ENCODE measurements at regions not wholly inside any gene's neighbourhood (a gene's known extent, or its start where the extent isn't known, plus 50 kb on each side); places are given as distances from the start of the nearest gene placed in this dataset.
A peak's percentile ranks its signal among the peaks of the same experiment; 100 is the strongest.

DNA sequence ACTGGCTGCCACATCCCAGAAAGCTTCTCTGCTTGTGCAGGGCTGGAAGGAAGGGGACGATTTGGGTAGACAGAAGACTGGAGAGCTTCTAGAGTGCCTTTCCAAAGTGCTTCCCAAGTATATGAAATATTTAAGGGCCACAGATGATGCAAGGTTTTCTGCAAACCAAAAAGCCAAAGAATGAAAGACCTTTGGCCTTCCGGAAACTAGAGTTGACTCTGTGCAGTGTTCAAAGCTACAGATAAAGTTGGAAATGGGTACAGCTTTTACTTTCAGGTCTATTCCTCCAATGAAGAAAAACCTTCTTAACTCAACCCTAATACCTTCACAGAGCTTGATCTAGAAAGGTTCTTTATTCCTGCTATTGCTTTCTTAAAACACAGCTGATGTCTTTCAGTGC is 253.0 kb upstream of the KLHL29 start:
- no peak overlapping the region for H3K4me3 ChIP-seq (ENCODE audit: low read depth, low read length)
- DNase-seq (ENCODE audit: low read depth) = no peak
- TF ChIP-seq, protein P1, sequence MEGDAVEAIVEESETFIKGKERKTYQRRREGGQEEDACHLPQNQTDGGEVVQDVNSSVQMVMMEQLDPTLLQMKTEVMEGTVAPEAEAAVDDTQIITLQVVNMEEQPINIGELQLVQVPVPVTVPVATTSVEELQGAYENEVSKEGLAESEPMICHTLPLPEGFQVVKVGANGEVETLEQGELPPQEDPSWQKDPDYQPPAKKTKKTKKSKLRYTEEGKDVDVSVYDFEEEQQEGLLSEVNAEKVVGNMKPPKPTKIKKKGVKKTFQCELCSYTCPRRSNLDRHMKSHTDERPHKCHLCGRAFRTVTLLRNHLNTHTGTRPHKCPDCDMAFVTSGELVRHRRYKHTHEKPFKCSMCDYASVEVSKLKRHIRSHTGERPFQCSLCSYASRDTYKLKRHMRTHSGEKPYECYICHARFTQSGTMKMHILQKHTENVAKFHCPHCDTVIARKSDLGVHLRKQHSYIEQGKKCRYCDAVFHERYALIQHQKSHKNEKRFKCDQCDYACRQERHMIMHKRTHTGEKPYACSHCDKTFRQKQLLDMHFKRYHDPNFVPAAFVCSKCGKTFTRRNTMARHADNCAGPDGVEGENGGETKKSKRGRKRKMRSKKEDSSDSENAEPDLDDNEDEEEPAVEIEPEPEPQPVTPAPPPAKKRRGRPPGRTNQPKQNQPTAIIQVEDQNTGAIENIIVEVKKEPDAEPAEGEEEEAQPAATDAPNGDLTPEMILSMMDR (IDR thresholded peaks at IDR 0.05; ENCODE audit: insufficient read depth, low read length) = no peak

DNA sequence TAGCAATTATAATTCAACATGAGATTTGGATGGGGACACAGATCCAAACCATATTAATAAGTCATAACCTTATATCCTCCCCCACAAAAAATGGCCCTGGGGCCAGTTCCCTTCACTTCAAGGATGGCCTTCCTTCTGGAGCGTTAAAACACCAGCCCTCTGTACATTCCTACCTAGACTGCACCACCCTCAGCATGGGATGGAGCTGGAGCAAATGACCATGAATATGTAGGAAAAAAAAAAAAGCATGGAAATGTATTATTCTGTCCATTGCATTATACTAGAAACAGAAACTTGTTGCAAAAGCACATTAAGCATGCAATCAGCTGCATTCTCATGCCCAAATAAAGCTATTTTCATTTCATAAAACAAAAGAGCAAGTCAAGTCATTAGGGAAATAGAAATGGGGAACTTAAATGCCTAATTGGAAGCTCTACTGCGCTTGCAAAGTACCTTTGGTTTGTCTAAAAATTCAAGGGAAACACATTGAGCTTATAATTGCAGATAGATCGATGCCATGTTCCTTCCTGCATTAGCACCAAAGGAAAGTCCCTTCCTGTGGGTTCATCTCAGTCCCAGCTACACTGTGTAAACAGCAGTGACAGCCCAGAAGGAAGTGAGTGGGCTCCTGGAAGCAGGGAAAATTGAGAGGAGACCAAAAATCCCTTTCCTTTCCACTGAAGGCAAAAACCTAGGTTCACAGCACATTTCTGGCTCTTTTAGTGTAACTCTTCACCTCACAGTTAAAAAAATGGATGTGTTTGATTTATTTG is 252.0 kb upstream of the KLHL29 start:
- TF ChIP-seq, protein P1 (IDR thresholded peaks at IDR 0.05; ENCODE audit: insufficient read depth, low read length) = no peak
- H3K4me3 ChIP-seq (ENCODE audit: low read depth, low read length) = no peak overlapping the region
- no peak for DNase-seq (ENCODE audit: low read depth)

DNA sequence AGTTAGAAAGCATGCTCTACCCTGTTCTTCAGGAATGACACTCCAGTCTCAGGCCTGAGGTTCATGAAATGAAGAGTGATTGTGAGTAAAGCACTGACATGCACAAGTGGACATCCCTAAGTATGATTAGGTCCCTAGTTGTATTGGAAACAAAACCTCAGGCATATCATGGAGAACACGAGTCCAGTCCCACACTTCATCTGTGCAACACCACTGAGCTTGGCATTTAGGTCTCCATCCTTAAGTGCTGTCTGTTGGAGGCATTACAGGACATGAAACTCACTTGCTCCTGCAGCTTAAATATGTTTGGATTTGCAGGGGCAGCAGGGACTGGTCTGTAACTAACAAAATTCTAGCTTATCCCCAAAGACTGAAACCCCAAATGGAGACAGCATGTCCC is 250.3 kb upstream of the KLHL29 start:
- DNase-seq (ENCODE audit: low read depth) = no peak
- H3K4me3 ChIP-seq (ENCODE audit: low read depth, low read length) = no peak overlapping the region
- TF ChIP-seq, protein P1 (IDR thresholded peaks at IDR 0.05; ENCODE audit: insufficient read depth, low read length) = no peak

DNA sequence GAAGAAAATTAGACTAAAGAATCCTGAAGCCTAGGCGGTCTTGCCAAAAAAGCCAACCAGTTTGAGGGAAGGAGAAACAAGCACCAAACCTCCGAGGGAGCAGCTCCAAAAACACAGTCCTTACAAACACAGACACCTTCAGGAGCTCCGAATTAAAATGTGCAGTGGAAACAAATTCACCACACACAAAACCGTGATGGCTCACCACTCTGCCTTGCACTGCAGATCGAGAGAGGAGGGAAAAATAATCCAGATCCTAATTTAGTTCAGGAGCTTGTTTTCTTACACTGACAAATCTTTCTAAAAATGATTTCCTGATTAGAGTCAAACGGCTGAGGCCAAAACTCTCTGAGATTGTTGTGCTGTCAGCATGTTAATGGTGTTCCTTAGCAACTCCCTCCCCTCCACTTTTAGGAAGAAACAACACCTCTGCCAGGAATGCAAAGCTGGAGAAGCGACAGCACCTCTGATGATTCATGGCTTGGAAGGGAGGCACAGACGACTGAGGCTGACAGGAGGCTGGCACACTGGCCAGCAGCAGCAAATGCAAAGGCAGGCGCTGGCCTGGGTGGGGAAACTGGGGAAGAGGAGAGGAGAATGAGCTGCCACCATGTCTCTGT is 249.4 kb upstream of the KLHL29 start:
- TF ChIP-seq, protein P1 (IDR thresholded peaks at IDR 0.05; ENCODE audit: insufficient read depth, low read length) = no peak
- DNase-seq (ENCODE audit: low read depth) = peak; percentile 2
- no peak overlapping the region for H3K4me3 ChIP-seq (ENCODE audit: low read depth, low read length)

DNA sequence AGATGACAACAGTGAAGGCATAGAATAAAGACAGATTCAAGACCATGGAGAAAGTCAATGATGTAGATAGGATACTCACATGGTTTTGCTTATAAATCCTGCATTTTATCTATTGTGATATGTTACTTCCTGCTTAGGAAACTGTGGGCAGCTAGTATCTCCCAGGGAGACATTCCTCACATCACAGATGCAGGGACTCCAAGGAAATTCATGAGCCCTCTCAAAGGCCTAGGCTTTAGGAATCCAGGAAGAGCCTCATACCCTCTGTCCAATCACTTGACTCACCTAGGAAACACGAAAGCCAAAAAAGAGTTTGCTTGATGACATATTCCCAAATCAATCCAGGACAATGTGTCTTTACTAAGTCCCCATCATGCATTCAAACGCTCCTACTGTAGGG is 247.8 kb upstream of the KLHL29 start:
- H3K4me3 ChIP-seq (ENCODE audit: low read depth, low read length) = no peak overlapping the region
- DNase-seq (ENCODE audit: low read depth) = no peak
- TF ChIP-seq, protein P1 (IDR thresholded peaks at IDR 0.05; ENCODE audit: insufficient read depth, low read length) = no peak

DNA sequence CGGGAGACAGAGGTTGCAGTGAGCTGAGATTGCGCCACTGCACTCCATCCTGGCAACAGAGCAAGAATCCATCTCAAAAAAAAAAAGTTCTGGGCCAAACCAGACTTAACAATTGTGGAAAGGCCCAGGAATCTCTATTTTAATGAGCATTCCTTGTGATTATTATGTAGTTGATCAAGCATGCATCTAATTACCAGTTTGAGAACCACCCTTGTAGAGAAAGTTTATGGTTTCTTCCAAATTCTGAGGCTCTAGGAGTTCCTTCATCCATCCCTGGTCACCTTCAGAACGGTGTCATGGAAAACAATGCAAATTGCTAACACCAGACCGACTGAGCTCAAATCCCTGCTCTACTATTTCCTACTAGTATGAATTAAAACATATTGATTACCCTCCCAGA is 246.3 kb upstream of the KLHL29 start:
- TF ChIP-seq, protein P1 (IDR thresholded peaks at IDR 0.05; ENCODE audit: insufficient read depth, low read length) = no peak
- H3K4me3 ChIP-seq (ENCODE audit: low read depth, low read length) = no peak overlapping the region
- no peak for DNase-seq (ENCODE audit: low read depth)

Measured in fibroblast of the aortic adventitia (primary cell).